ENCODE measurements at regions not wholly inside any gene's neighbourhood (a gene's known extent, or its start where the extent isn't known, plus 50 kb on each side); places are given as distances from the start of the nearest gene placed in this dataset.
"Not testable (repeated sequence)": the region's sequence is repeated elsewhere in the genome, so short reads cannot be mapped to it uniquely, and the experiment has no call there.

GRCh38 chr10:76815505-76815904 lies 822.1 kb downstream of the KCNMA1 start:
- not testable (repeated sequence) for DNase-seq

- no peak for DNase-seq
These were observed 826.2 kb downstream of the KCNMA1 start for GRCh38 chr10:76811430-76811829.

- DNase-seq, result no peak
These were observed 849.2 kb downstream of the KCNMA1 start for GRCh38 chr10:76788452-76788811.

- DNase-seq, result no peak
These were observed 849.7 kb downstream of the KCNMA1 start for GRCh38 chr10:76787746-76788451.

- DNase-seq, result peak; percentile 15
These were observed 851.0 kb downstream of the KCNMA1 start for GRCh38 chr10:76786504-76787072.

GRCh38 chr10:76784076-76784475 lies 853.5 kb downstream of the KCNMA1 start:
- DNase-seq, result no peak

- no peak for DNase-seq
These were observed 857.8 kb downstream of the KCNMA1 start for GRCh38 chr10:76779796-76780301.

- DNase-seq, result peak; percentile 24
These were observed 858.5 kb downstream of the KCNMA1 start for GRCh38 chr10:76778914-76779795.

GRCh38 chr10:76774987-76775603 lies 862.5 kb downstream of the KCNMA1 start:
- DNase-seq, result no peak

GRCh38 chr10:76769582-76769981 lies 868.0 kb downstream of the KCNMA1 start:
- DNase-seq, result no peak

- DNase-seq, result no peak
These were observed 868.4 kb downstream of the KCNMA1 start for GRCh38 chr10:76769161-76769560.

- no peak for DNase-seq
These were observed 870.9 kb downstream of the KCNMA1 start for GRCh38 chr10:76766682-76767081.

- not testable (repeated sequence) for DNase-seq
These were observed 872.7 kb downstream of the KCNMA1 start for GRCh38 chr10:76764921-76765320.

GRCh38 chr10:76764177-76764576 lies 873.4 kb downstream of the KCNMA1 start:
- no peak for DNase-seq

- no peak for DNase-seq
These were observed 874.2 kb downstream of the KCNMA1 start for GRCh38 chr10:76763376-76763775.

- no peak for DNase-seq
These were observed 877.9 kb downstream of the KCNMA1 start for GRCh38 chr10:76759681-76760080.

- no peak for DNase-seq
These were observed 894.4 kb downstream of the KCNMA1 start for GRCh38 chr10:76743169-76743568.

- no peak for DNase-seq
These were observed 897.1 kb downstream of the KCNMA1 start for GRCh38 chr10:76740514-76740913.

- no peak for DNase-seq
These were observed 898.6 kb downstream of the KCNMA1 start for GRCh38 chr10:76738991-76739390.

GRCh38 chr10:76736815-76737618 lies 900.6 kb downstream of the KCNMA1 start:
- DNase-seq, result no peak

GRCh38 chr10:76736392-76736791 lies 901.2 kb downstream of the KCNMA1 start:
- DNase-seq, result no peak

- no peak for DNase-seq
These were observed 901.7 kb downstream of the KCNMA1 start for GRCh38 chr10:76735866-76736265.
